ENCODE measurements at regions not wholly inside any gene's neighbourhood (a gene's known extent, or its start where the extent isn't known, plus 50 kb on each side); places are given as distances from the start of the nearest gene placed in this dataset.
A peak's percentile ranks its signal among the peaks of the same experiment; 100 is the strongest.

DNA sequence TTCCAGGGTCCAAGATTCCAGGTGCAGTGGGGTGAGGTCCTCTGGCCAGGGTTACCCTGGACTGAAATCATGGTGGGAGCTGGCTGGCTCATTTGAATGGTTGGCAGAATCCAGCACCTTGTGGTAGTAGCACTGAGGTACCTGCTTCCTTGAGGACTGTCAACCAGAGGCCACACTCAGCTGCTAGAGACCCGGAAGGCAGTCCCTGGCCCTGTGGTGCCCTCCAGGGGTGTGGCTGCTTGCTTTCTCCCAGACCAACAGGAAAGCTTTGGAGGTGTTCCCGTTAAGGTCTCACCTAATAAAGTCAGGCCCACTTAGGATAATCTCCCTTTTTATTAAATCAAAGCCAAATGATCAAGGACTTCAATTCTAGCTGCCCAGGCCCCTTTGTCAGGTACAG lies 107.7 kb upstream of the GDF10 start:
- no peaks in the 10 kb centered on the region for H3K27me3 ChIP-seq
- no peak for DNase-seq
- H3K9me3 ChIP-seq = no peaks in the 10 kb centered on the region
- no peaks in the 10 kb centered on the region for H3K36me3 ChIP-seq
- TF ChIP-seq, protein P1, sequence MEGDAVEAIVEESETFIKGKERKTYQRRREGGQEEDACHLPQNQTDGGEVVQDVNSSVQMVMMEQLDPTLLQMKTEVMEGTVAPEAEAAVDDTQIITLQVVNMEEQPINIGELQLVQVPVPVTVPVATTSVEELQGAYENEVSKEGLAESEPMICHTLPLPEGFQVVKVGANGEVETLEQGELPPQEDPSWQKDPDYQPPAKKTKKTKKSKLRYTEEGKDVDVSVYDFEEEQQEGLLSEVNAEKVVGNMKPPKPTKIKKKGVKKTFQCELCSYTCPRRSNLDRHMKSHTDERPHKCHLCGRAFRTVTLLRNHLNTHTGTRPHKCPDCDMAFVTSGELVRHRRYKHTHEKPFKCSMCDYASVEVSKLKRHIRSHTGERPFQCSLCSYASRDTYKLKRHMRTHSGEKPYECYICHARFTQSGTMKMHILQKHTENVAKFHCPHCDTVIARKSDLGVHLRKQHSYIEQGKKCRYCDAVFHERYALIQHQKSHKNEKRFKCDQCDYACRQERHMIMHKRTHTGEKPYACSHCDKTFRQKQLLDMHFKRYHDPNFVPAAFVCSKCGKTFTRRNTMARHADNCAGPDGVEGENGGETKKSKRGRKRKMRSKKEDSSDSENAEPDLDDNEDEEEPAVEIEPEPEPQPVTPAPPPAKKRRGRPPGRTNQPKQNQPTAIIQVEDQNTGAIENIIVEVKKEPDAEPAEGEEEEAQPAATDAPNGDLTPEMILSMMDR (IDR thresholded peaks at IDR 0.05) = no peak
- H3K27ac ChIP-seq = no peak overlapping the region
- intact Hi-C loops (cut with DNase I) = no loop called here
- no peaks in the 10 kb centered on the region for H3K4me1 ChIP-seq
- no peak overlapping the region for H3K4me3 ChIP-seq
- ATAC-seq = no peak

DNA sequence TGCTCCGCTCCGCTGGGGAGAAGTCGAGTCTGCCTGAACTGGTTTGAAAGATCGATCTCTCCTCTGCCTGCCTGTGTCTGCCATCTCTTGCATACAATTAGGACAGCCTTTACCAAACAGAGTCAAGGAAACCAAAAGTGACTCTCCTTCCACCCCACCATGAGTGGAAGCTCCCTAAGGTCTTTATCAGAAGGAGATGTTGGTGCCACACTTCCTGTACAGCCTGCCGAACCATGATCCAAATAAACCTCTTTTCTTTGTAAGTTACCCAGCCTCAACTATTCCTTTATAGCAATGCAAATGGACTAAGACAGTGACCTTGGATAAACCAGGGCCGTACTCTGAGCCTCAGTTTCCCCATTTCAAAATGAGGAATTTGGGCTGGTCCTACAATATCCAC lies 106.3 kb upstream of the GDF10 start:
- intact Hi-C loops (cut with DNase I) = no loop called here
- no peaks in the 10 kb centered on the region for H3K27me3 ChIP-seq
- DNase-seq = no peak
- no peak for ATAC-seq
- no peak overlapping the region for H3K27ac ChIP-seq
- no peak overlapping the region for H3K4me3 ChIP-seq
- TF ChIP-seq, protein P1 (IDR thresholded peaks at IDR 0.05) = no peak
- no peaks in the 10 kb centered on the region for H3K9me3 ChIP-seq
- H3K36me3 ChIP-seq = no peaks in the 10 kb centered on the region
- no peaks in the 10 kb centered on the region for H3K4me1 ChIP-seq

- H3K27me3 ChIP-seq = no peaks in the 10 kb centered on the region
- no peaks in the 10 kb centered on the region for H3K4me1 ChIP-seq
- intact Hi-C loops (cut with DNase I) = no loop called here
- TF ChIP-seq, protein P1 (IDR thresholded peaks at IDR 0.05) = no peak
- ATAC-seq = no peak
- no peaks in the 10 kb centered on the region for H3K36me3 ChIP-seq
- no peak overlapping the region for H3K4me3 ChIP-seq
- H3K9me3 ChIP-seq = no peaks in the 10 kb centered on the region
- DNase-seq = no peak
- no peak overlapping the region for H3K27ac ChIP-seq
These were observed 104.6 kb upstream of the GDF10 start for GRCh38 chr10:47195274-47195885.

DNA sequence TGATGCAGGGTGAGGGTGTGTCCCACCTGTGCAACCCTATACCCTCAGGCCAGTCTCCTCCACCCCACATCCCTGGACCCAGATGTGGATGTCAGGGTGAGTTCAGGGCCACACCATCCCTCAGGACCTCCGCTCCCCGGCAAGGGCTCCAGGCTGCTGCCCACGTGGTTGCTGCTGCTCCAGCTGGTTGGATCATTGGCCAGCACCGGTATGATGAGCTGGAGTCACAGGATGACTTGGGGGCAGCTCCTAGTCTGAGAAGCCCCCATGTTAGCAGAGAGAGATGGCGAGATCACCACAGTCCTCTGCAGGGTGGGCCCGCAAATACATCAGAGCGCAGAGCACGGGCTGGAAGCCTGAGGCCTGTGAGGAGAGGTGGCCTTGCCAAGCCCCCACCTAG lies 103.3 kb upstream of the GDF10 start:
- no peak overlapping the region for H3K27ac ChIP-seq
- TF ChIP-seq, protein P1 (IDR thresholded peaks at IDR 0.05) = no peak
- H3K27me3 ChIP-seq = no peaks in the 10 kb centered on the region
- H3K4me1 ChIP-seq = no peaks in the 10 kb centered on the region
- intact Hi-C loops (cut with DNase I) = no loop called here
- DNase-seq (no peak), ATAC-seq (peak; percentile 23)
- no peaks in the 10 kb centered on the region for H3K9me3 ChIP-seq
- no peaks in the 10 kb centered on the region for H3K36me3 ChIP-seq
- no peak overlapping the region for H3K4me3 ChIP-seq

DNA sequence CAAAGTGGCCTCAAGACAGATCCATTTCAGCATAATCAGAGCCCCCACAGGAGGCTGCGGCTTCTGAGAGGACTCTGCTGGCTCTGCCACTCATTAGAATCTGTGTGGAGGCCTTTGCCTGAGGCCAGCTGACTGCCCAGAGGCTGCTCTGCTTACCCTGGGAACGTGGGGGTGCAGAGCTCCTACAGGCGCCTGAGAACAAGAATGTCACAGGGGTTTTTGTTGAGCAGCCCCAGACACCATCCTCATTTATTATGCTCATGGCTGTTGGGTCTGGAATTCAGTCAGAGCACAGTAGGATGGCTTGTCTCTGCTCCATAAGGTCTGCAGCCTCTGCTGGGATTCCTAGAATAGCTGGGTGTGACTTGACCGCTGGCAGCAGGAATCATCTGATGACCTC lies 101.8 kb upstream of the GDF10 start:
- DNase-seq = no peak
- intact Hi-C loops (cut with DNase I) = no loop called here
- Histone ChIP-seq H3K4me3 (no peak overlapping the region), H3K27ac (no peak overlapping the region), H3K36me3 (no peaks in the 10 kb centered on the region), H3K9me3 (no peaks in the 10 kb centered on the region), H3K4me1 (no peaks in the 10 kb centered on the region), H3K27me3 (no peaks in the 10 kb centered on the region)
- ATAC-seq = no peak
- TF ChIP-seq, protein P1 (IDR thresholded peaks at IDR 0.05) = no peak

DNA sequence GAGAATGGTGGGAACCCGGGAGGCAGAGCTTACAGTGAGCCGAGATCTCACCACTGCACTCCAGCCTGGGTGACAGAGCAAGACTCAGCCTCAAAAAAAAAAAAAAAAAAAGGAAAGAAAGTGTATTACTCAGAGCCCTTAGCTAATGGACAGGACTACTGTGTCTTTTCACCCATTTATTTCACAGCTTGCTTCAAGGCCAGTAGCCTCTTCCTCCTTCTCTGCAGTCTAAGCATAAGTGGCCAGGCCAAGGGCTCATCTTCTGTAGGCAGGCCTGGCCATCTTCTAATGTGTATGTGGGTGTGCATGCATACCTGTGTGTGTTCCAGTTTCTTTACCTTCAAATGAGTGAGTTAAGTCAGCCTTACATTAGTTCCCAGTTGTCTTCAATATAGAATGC lies 94.8 kb upstream of the GDF10 start:
- no peak overlapping the region for H3K4me3 ChIP-seq
- DNase-seq (no peak), ATAC-seq (peak; percentile 79)
- no peaks in the 10 kb centered on the region for H3K9me3 ChIP-seq
- no peaks in the 10 kb centered on the region for H3K36me3 ChIP-seq
- TF ChIP-seq, protein P1 (IDR thresholded peaks at IDR 0.05) = no peak
- no peaks in the 10 kb centered on the region for H3K4me1 ChIP-seq
- no peaks in the 10 kb centered on the region for H3K27me3 ChIP-seq
- H3K27ac ChIP-seq = no peak overlapping the region
- intact Hi-C loops (cut with DNase I) = no loop called here

Data from upper lobe of right lung (tissue), 1 donor.